Lung (tissue), 11 donors: ENCODE measurements at regions not wholly inside any gene's neighbourhood (a gene's known extent, or its start where the extent isn't known, plus 50 kb on each side); places are given as distances from the start of the nearest gene placed in this dataset.
"Not testable (repeated sequence)": the region's sequence is repeated elsewhere in the genome, so short reads cannot be mapped to it uniquely, and the experiment has no call there.

Experiments used
- ATAC-seq: fragments of 200-7000 bp; cut with Tn5 transposase; one replicate; pipeline ENCODE4 v1.9.1; 2020; ENCODE audit warnings: moderate number of reproducible peaks; ENCODE audit not compliant: insufficient read depth, low FRiP score
- DNase-seq, 3 donors: peaks; one replicate each; pipeline ENCODE4 v3.0.0-alpha.2; 2013 to 2017
- H3K27ac ChIP-seq, 2 donors: one replicate each; pipeline ENCODE4 v1.5.1; 2013; ENCODE audit warnings: mild to moderate bottlenecking in 2 of 2, moderate library complexity in 2 of 2, control low read depth in 1 of 2, inconsistent platforms in 1 of 2, low read depth in 1 of 2, low read length in 1 of 2
- H3K27me3 ChIP-seq, 3 donors: one replicate each; pipeline ENCODE4 v1.5.1; 2013; ENCODE audit warnings: low read length in 2 of 3; ENCODE audit not compliant: control insufficient read depth in 3 of 3, insufficient read depth in 3 of 3
- H3K36me3 ChIP-seq, 4 donors: one replicate each; pipeline ENCODE4 v1.5.1; 2013; ENCODE audit warnings: low read length in 4 of 4, mild to moderate bottlenecking in 1 of 4, moderate library complexity in 1 of 4; ENCODE audit not compliant: control insufficient read depth in 4 of 4, insufficient read depth in 4 of 4
- H3K4me1 ChIP-seq, 5 donors: one replicate each; pipeline ENCODE4 v1.5.1; 2013; ENCODE audit warnings: low read length in 5 of 5, mild to moderate bottlenecking in 2 of 5, moderate library complexity in 1 of 5; ENCODE audit not compliant: control insufficient read depth in 5 of 5, insufficient read depth in 5 of 5
- H3K4me3 ChIP-seq: one replicate; pipeline ENCODE4 v1.5.1; 2013; ENCODE audit warnings: mild to moderate bottlenecking, control low read depth, moderate library complexity
- H3K9ac ChIP-seq, 2 donors: one replicate each; pipeline ENCODE4 v1.5.1; 2013; ENCODE audit warnings: low read length in 2 of 2, control low read depth in 1 of 2; ENCODE audit not compliant: insufficient read depth in 1 of 2
- H3K9me3 ChIP-seq, 4 donors: one replicate each; pipeline ENCODE4 v1.5.1; 2013; ENCODE audit warnings: low read length in 3 of 4, mild to moderate bottlenecking in 1 of 4, moderate library complexity in 1 of 4; ENCODE audit not compliant: control insufficient read depth in 4 of 4, insufficient read depth in 3 of 4
- WGBS, 2 donors: extraction: QIAGEN DNeasy Blood & Tissue Kit; methylation state at CpG; one replicate each; pipeline ENCODE4 v1.1.7; 2013; 5-methylcytosine and 5-hydroxymethylcytosine counted together
- TF ChIP-seq, protein P1 (sequence below): IDR thresholded peaks from 2 replicates; pipeline ENCODE4 v1.5.1; 2012; ENCODE audit warnings: mild to moderate bottlenecking; ENCODE audit errors: control extremely low read depth, extremely low read depth
- donor health status: control.
- donor health status: control.
- donor health status: Bipolar disorder and iron deficiency.
- donor health status: healthy.
- donor health status: DM: yes; HTN: yes; CAD: no.

DNA sequence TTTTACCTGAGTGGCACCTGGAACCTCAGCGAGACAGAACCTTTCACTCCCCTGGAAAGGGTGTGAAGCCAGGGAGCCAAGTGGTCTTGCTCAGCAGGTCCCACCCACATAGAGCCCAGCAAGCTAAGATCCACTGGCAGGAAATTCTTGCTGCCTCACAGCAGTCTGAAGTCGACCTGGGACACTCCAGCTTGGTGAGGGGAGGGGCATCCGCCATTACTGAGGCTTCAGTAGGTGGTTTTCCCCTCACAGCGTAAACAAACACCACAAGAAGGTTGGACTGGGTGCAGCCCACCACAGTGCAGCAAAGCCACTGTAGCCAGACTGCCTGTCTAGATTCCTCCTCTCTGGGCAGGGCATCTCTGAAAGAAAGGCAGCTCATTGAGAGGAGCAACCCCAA, 134.7 kb upstream of the RSPO3 start:
- WGBS, 2 donors = 55 to 56% methylated on average over 4 of the region's 4 CpGs
- no peaks in the 10 kb centered on the region for H3K27me3 ChIP-seq

DNA sequence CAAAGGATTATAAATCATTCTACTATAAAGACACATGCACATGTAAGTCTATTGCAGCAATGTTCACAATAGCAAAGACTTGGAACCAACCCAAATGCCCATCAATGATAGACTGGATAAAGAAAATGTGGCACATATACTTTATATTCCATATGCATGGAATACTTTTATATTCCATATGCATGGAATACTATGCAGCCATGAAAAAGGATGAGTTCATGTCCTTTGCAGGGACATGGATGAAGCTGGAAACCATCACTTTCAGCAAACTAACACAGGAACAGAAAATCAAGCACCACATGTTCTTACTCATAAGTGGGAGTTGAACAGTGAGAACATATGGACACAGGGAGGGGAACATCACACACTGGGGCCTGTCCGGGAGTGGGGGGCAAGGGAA, 130.3 kb upstream of the RSPO3 start:
- H3K36me3 ChIP-seq, H3K27ac ChIP-seq, H3K9me3 ChIP-seq, ATAC-seq, H3K4me1 ChIP-seq, H3K4me3 ChIP-seq, DNase-seq, H3K27me3 ChIP-seq, H3K9ac ChIP-seq: not testable (repeated sequence)
- 84 to 96% methylated on average over 1 of the region's 1 CpG for WGBS, 2 donors

More for the DNA sequence above, 134.7 kb upstream of the RSPO3 start:
- H3K9ac ChIP-seq = no peak overlapping the region
- H3K27ac ChIP-seq = no peak overlapping the region
- H3K4me3 ChIP-seq = no peak overlapping the region
- TF ChIP-seq, protein P1, sequence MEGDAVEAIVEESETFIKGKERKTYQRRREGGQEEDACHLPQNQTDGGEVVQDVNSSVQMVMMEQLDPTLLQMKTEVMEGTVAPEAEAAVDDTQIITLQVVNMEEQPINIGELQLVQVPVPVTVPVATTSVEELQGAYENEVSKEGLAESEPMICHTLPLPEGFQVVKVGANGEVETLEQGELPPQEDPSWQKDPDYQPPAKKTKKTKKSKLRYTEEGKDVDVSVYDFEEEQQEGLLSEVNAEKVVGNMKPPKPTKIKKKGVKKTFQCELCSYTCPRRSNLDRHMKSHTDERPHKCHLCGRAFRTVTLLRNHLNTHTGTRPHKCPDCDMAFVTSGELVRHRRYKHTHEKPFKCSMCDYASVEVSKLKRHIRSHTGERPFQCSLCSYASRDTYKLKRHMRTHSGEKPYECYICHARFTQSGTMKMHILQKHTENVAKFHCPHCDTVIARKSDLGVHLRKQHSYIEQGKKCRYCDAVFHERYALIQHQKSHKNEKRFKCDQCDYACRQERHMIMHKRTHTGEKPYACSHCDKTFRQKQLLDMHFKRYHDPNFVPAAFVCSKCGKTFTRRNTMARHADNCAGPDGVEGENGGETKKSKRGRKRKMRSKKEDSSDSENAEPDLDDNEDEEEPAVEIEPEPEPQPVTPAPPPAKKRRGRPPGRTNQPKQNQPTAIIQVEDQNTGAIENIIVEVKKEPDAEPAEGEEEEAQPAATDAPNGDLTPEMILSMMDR = no peak
- no peaks in the 10 kb centered on the region for H3K36me3 ChIP-seq
- ATAC-seq (no peak), DNase-seq (no peak)
- peaks cover 0 to 4% (median 0%) of the 10 kb centered on the region in 4 donors for H3K9me3 ChIP-seq
- no peaks in the 10 kb centered on the region for H3K4me1 ChIP-seq

DNA sequence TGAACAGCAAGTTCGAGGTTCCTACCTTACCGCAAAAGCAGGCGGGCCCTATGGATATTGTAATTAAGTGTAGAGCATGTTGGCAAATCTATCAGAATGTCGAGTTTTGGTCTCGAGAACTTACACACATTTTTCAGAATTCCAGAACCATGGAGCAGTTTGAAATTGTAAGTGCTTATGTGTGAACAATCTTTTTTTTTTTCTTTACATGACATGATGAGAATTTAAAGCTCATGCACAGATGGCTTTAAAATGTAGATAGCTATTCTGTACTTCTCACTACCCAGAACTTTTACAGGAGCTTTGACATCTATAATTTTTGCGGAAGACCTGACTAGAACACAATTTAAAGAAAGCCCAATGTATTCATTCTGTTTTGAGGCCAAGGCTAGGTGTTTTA, 117.8 kb upstream of the RSPO3 start:
- ATAC-seq = no peak
- no peaks in the 10 kb centered on the region for H3K4me1 ChIP-seq
- H3K27me3 ChIP-seq = no peaks in the 10 kb centered on the region
- TF ChIP-seq, protein P1 = no peak
- DNase-seq = no peak
- no peak overlapping the region for H3K4me3 ChIP-seq
- H3K9ac ChIP-seq = no peak overlapping the region
- no peaks in the 10 kb centered on the region for H3K36me3 ChIP-seq
- 92% methylated on average over 6 of the region's 6 CpGs for WGBS, 2 donors
- no peak overlapping the region for H3K27ac ChIP-seq
- no peaks in the 10 kb centered on the region for H3K9me3 ChIP-seq

DNA sequence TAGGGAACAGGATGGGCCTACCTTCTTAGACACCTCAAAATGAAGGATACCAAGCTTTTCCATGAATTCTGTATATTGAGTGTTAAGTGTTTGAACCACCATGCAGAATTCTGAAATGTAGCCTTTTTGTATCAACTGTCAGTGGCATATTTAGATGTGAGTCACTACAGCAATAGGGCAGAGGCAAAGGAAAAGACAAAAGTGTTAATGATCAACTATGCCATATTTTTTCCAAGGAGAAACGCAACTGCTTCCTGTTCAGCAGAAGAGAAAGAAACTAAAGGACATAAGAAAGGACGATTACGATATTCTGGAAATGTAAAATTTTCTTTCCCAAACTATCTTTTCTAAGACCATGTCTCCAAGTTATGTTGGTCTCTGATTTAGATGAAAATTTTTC, 104.6 kb upstream of the RSPO3 start:
- no peak for ATAC-seq
- 92% methylated on average over 3 of the region's 3 CpGs for WGBS, 2 donors
- no peak for DNase-seq
- Histone ChIP-seq H3K27ac (no peak overlapping the region), H3K36me3 (no peaks in the 10 kb centered on the region), H3K27me3 (no peaks in the 10 kb centered on the region), H3K4me1 (no peaks in the 10 kb centered on the region), H3K9ac (no peak overlapping the region), H3K4me3 (no peak overlapping the region), H3K9me3 (no peaks in the 10 kb centered on the region)
- TF ChIP-seq, protein P1 = no peak
